ENCODE measurements at regions not wholly inside any gene's neighbourhood (a gene's known extent, or its start where the extent isn't known, plus 50 kb on each side); places are given as distances from the start of the nearest gene placed in this dataset.

- no peak for TF ChIP-seq EZH2phosphoT487 (conservative IDR thresholded peaks at IDR 0.05; ENCODE audit: low read length)
- TF ChIP-seq CTCF (IDR thresholded peaks at IDR 0.05; ENCODE audit: insufficient read depth, low read length, poor library complexity, severe bottlenecking) = no peak
- Histone ChIP-seq H3K27ac (ENCODE audit: low read depth, low read length) (no peak overlapping the region), H3K9me3 (ENCODE audit: insufficient read depth, low read length) (no peaks in the 10 kb centered on the region), H4K20me1 (ENCODE audit: low read depth, low read length) (no peaks in the 10 kb centered on the region), H3K79me2 (ENCODE audit: insufficient read depth, low read length) (no peaks in the 10 kb centered on the region), H3K9me2 (replicated peaks; ENCODE audit: insufficient read depth, low read length) (no peaks in the 10 kb centered on the region), H3K4me3 (ENCODE audit: insufficient read depth, low read length, poor library complexity, severe bottlenecking) (no peak overlapping the region), H3F3A (ENCODE audit: insufficient read depth) (no peaks in the 10 kb centered on the region), H3K27me3 (ENCODE audit: low read length) (no peaks in the 10 kb centered on the region), H3K9ac (ENCODE audit: low read length) (no peak overlapping the region), H3K4me2 (ENCODE audit: low read depth, low read length, poor library complexity, severe bottlenecking) (no peak overlapping the region), H3K36me3 (ENCODE audit: low read length) (no peaks in the 10 kb centered on the region), H2AFZ (ENCODE audit: low read depth, low read length, severe bottlenecking) (no peak overlapping the region)
Observed at GRCh38 chr7:52455571-52455970, 579.9 kb upstream of the POM121L12 start.

DNA sequence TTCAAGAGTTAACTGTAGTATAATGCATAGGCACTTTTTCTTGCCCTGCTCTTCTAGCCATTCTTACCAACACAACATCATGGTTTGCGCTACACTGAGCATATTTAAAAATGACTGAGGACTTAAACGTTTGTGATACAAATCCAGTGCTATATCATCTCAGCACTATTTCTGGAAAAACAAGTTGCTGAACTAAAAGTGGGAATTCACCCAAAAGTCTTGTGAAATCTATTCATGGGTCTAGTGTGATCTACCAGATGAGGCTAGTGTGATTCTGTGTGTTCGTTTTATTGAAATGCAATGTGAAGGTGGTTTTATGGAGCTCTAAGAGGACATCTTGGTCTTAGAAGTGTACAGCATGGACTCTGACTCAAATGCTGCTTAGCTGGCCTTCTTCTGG, 584.6 kb upstream of the POM121L12 start:
- Histone ChIP-seq H3F3A (ENCODE audit: insufficient read depth) (no peaks in the 10 kb centered on the region), H4K20me1 (ENCODE audit: low read depth, low read length) (no peaks in the 10 kb centered on the region), H3K27me3 (ENCODE audit: low read length) (no peaks in the 10 kb centered on the region), H3K9me3 (ENCODE audit: insufficient read depth, low read length) (no peaks in the 10 kb centered on the region), H3K4me3 (ENCODE audit: insufficient read depth, low read length, poor library complexity, severe bottlenecking) (no peak overlapping the region), H2AFZ (ENCODE audit: low read depth, low read length, severe bottlenecking) (no peak overlapping the region), H3K36me3 (ENCODE audit: low read length) (no peaks in the 10 kb centered on the region), H3K79me2 (ENCODE audit: insufficient read depth, low read length) (no peaks in the 10 kb centered on the region), H3K4me2 (ENCODE audit: low read depth, low read length, poor library complexity, severe bottlenecking) (no peak overlapping the region), H3K27ac (ENCODE audit: low read depth, low read length) (no peak overlapping the region), H3K9ac (ENCODE audit: low read length) (no peak overlapping the region), H3K9me2 (replicated peaks; ENCODE audit: insufficient read depth, low read length) (no peaks in the 10 kb centered on the region)
- TF ChIP-seq EZH2phosphoT487 (conservative IDR thresholded peaks at IDR 0.05; ENCODE audit: low read length) (no peak), CTCF (IDR thresholded peaks at IDR 0.05; ENCODE audit: insufficient read depth, low read length, poor library complexity, severe bottlenecking) (no peak)

GRCh38 chr7:52447581-52448180, 587.8 kb upstream of the POM121L12 start:
- no peaks in the 10 kb centered on the region for H3F3A ChIP-seq (ENCODE audit: insufficient read depth)
- H3K79me2 ChIP-seq (ENCODE audit: insufficient read depth, low read length) = no peaks in the 10 kb centered on the region
- H4K20me1 ChIP-seq (ENCODE audit: low read depth, low read length) = no peaks in the 10 kb centered on the region
- no peaks in the 10 kb centered on the region for H3K27me3 ChIP-seq (ENCODE audit: low read length)
- no peaks in the 10 kb centered on the region for H3K9me2 ChIP-seq (replicated peaks; ENCODE audit: insufficient read depth, low read length)
- no peaks in the 10 kb centered on the region; the same call in 1 of the 2 replicates for H3K36me3 ChIP-seq (ENCODE audit: low read length)
- no peak overlapping the region for H3K9ac ChIP-seq (ENCODE audit: low read length)
- H3K9me3 ChIP-seq (ENCODE audit: insufficient read depth, low read length) = no peaks in the 10 kb centered on the region
- no peak overlapping the region for H3K4me3 ChIP-seq (ENCODE audit: insufficient read depth, low read length, poor library complexity, severe bottlenecking)
- no peak overlapping the region for H3K4me2 ChIP-seq (ENCODE audit: low read depth, low read length, poor library complexity, severe bottlenecking)
- H2AFZ ChIP-seq (ENCODE audit: low read depth, low read length, severe bottlenecking) = no peak overlapping the region
- no peak for TF ChIP-seq CTCF (IDR thresholded peaks at IDR 0.05; ENCODE audit: insufficient read depth, low read length, poor library complexity, severe bottlenecking)
- TF ChIP-seq EZH2phosphoT487 (conservative IDR thresholded peaks at IDR 0.05; ENCODE audit: low read length) = no peak
- H3K27ac ChIP-seq (ENCODE audit: low read depth, low read length) = no peak overlapping the region
